Loucy (cell line): ENCODE measurements at regions not wholly inside any gene's neighbourhood (a gene's known extent, or its start where the extent isn't known, plus 50 kb on each side); places are given as distances from the start of the nearest gene placed in this dataset.

ENCODE experiments used
- CTCF ChIP-seq: fragments of 200-600 bp; sonication (generic); conservative IDR thresholded peaks from 2 replicates; pipeline ENCODE4 v1.5.1; 2014; ENCODE audit warnings: mild to moderate bottlenecking, antibody characterized with exemption, low read length
- EZH2phosphoT487 ChIP-seq: fragments of 200-600 bp; IDR thresholded peaks from 2 replicates; pipeline ENCODE4 v1.6.1; 2018; ENCODE audit warnings: antibody characterized with exemption, mild to moderate bottlenecking, moderate library complexity, borderline replicate concordance

- TF ChIP-seq CTCF = no peak
- no peak for TF ChIP-seq EZH2phosphoT487
Observed at GRCh38 chr12:5371631-5372030, 60.3 kb upstream of the NTF3 start.
